ENCODE measurements at regions not wholly inside any gene's neighbourhood (a gene's known extent, or its start where the extent isn't known, plus 50 kb on each side); places are given as distances from the start of the nearest gene placed in this dataset.

GRCh38 chr1:106651028-106651762, 405.3 kb upstream of the PRMT6 start:
- no peak overlapping the region for H3K4me3 ChIP-seq (ENCODE audit: low read depth, low read length)

GRCh38 chr1:106659490-106660244, 396.8 kb upstream of the PRMT6 start:
- no peak overlapping the region for H3K4me3 ChIP-seq (ENCODE audit: low read depth, low read length)
- no peak for TF ChIP-seq CTCF (IDR thresholded peaks at IDR 0.05; ENCODE audit: low read depth, low read length)

More at GRCh38 chr1:106651028-106651762, 405.3 kb upstream of the PRMT6 start:
- no peak for TF ChIP-seq CTCF (IDR thresholded peaks at IDR 0.05; ENCODE audit: low read depth, low read length)

- TF ChIP-seq CTCF (IDR thresholded peaks at IDR 0.05; ENCODE audit: low read depth, low read length), result no peak
- H3K4me3 ChIP-seq (ENCODE audit: low read depth, low read length), result no peak overlapping the region
Observed at GRCh38 chr1:106675558-106675957, 380.9 kb upstream of the PRMT6 start.

GRCh38 chr1:106676021-106676420, 380.5 kb upstream of the PRMT6 start:
- H3K4me3 ChIP-seq (ENCODE audit: low read depth, low read length), result no peak overlapping the region
- no peak for TF ChIP-seq CTCF (IDR thresholded peaks at IDR 0.05; ENCODE audit: low read depth, low read length)

- no peak for TF ChIP-seq CTCF (IDR thresholded peaks at IDR 0.05; ENCODE audit: low read depth, low read length)
- no peak overlapping the region for H3K4me3 ChIP-seq (ENCODE audit: low read depth, low read length)
Observed at GRCh38 chr1:106677181-106677580, 379.3 kb upstream of the PRMT6 start.

GRCh38 chr1:106677721-106678120, 378.8 kb upstream of the PRMT6 start:
- no peak for TF ChIP-seq CTCF (IDR thresholded peaks at IDR 0.05; ENCODE audit: low read depth, low read length)
- no peak overlapping the region for H3K4me3 ChIP-seq (ENCODE audit: low read depth, low read length)
